Heart right ventricle (tissue), 16 donors: ENCODE measurements at regions not wholly inside any gene's neighbourhood (a gene's known extent, or its start where the extent isn't known, plus 50 kb on each side); places are given as distances from the start of the nearest gene placed in this dataset.

Source experiments
- ATAC-seq, 8 donors: fragments of 200-7000 bp; cut with Tn5 transposase; one replicate each; pipeline ENCODE4 v1.9.1; 2020; ENCODE audit warnings: mild to moderate bottlenecking in 8 of 8, moderate library complexity in 8 of 8, moderate number of reproducible peaks in 1 of 8
- DNase-seq, 2 donors: peaks; one replicate each; pipeline ENCODE4 v3.0.0-alpha.2; 2020
- H3K27ac ChIP-seq, 10 donors: fragments of 200-600 bp; sonication (generic) in 2 of 10; one replicate each; pipeline versions ENCODE4 v1.5.0 to v1.8.0; 2020 to 2022; ENCODE audit warnings: mild to moderate bottlenecking in 3 of 10
- H3K27me3 ChIP-seq, 7 donors: fragments of 200-600 bp; one replicate each; pipeline ENCODE4 v1.8.0; 2021 to 2022; ENCODE audit warnings: mild to moderate bottlenecking in 2 of 7
- H3K36me3 ChIP-seq, 9 donors: fragments of 200-600 bp; sonication (generic) in 1 of 9; one replicate each; pipeline versions ENCODE4 v1.5.0 to v1.8.0; 2020 to 2022; ENCODE audit warnings: mild to moderate bottlenecking in 2 of 9
- H3K4me1 ChIP-seq, 9 donors: fragments of 200-600 bp; sonication (generic) in 1 of 9; one replicate each; pipeline versions ENCODE4 v1.5.0 to v1.8.0; 2020 to 2022; ENCODE audit warnings: mild to moderate bottlenecking in 4 of 9
- H3K4me3 ChIP-seq, 10 donors: fragments of 200-600 bp; sonication (generic) in 2 of 10; one replicate each; pipeline versions ENCODE4 v1.5.0 to v1.8.0; 2020 to 2022; ENCODE audit warnings: mild to moderate bottlenecking in 7 of 10, moderate library complexity in 2 of 10
- H3K9me3 ChIP-seq, 11 donors: fragments of 200-600 bp in 10 of 11; sonication (generic) in 2 of 11; one replicate each; pipeline versions ENCODE4 v1.5.0 to v1.8.0; 2013 to 2022; ENCODE audit warnings: mild to moderate bottlenecking in 2 of 11, control low read depth in 1 of 11, moderate library complexity in 1 of 11
- WGBS, 2 donors: extraction: QIAGEN DNeasy Blood & Tissue Kit; methylation state at CpG; one replicate each; pipeline ENCODE4 v1.1.7; 2013; ENCODE audit warnings: inconsistent platforms in 1 of 2; 5-methylcytosine and 5-hydroxymethylcytosine counted together
- intact Hi-C, 10 donors: fragments of 100-400 bp; cut with DNase I; formaldehyde crosslinking; loops; one replicate each; pipeline versions ENCODE4 v1.11.1 to v1.14.2; 2022
- TF ChIP-seq, protein P1 (sequence below), 9 donors: fragments of 200-600 bp; sonication (generic) in 2 of 9; IDR thresholded peaks; one replicate each; pipeline versions ENCODE4 v1.5.0 to v1.8.0; 2021 to 2022; ENCODE audit warnings: antibody characterized with exemption in 9 of 9, mild to moderate bottlenecking in 5 of 9, moderate library complexity in 1 of 9
- donor health status: Arrhythmogenic right ventricular cardiomyopathy.
- donor health status: ischemic (EF 13 %, LVEDD 7.1; RV severe dilation, severe dysfunction).
- donor health status: healthy with polysubstance abuse.
- donor health status: DM: no; HTN: yes; CAD: no.
- donor health status: DM: no; HTN: no; CAD: no.
- donor health status: ischemic (EF 25% LVEDD 6.9; RV normal size, moderate dysfunction).
- donor health status: ischemic (EF 25% LVEDD 5.7; RV mildly dilated, moderate dysfunction).
- donor health status: healthy.
- donor health status: DM: yes; HTN: yes; CAD: no.
- donor health status: Ischemic cardiomyopathy.
- donor health status: ischemic (EF 35%, LVEDD 5.7; RV mildly dilated, moderate dysfunction).
- donor health status: nonischemic (EF 11% LVEDD 7.7; RV severe dilation, severe dysfunction).
- donor health status: DM: yes; HTN: yes; CAD: no.
- donor health status: PGD.
- donor health status: ischemic (EF 29% LVEDD 5.4; RV normal size, mild dysfunction).
- donor health status: nonischemic (EF 23%, LVEDD 6.1; RV moderate dilation, normal function).

DNA sequence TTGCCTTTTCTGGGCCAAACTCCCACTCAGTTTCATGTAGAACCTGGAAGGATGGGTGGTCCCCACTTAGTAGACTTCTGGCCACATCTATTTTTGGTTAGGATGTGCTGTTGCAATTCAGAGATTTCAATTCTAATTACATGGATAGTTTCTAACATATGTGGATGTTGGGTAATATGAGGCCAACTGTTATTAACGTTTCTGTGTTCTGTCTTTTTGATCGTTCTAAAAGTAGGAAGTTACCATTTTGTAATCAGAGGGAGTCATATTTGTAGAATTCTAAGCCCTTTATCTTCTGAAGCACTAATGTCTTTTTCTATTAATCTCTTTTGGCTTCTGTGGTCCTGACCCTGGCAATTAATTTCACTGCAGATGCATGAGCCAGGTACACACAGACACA lies 141.6 kb upstream of the SPEF2 start:
- 52 to 54% methylated on average over 2 of the region's 2 CpGs for WGBS, 2 donors
- no peak overlapping the region for H3K27ac ChIP-seq

DNA sequence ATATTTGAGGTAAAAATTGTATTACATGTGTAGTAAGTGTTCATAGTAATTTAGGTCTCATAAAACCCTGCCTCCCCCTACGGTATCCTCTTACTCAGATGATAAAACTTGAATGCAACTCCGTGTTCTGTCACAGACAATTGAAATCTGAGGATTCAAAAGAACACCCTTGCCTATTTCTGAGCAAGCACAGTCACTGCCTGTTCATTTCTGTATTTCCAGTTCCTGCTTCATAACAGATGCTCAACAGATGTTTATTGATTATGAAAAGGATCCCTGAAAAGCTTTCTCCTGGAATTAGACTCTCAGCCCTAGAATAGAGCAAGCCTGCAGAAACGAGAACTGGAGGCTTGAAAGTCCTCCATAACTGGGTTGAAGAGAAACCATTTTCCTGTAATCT lies 144.1 kb upstream of the SPEF2 start:
- no peaks in the 10 kb centered on the region for H3K27me3 ChIP-seq
- intact Hi-C loops: no loop called here
- DNase-seq (no peak), ATAC-seq (no peak)
- H3K36me3 ChIP-seq: no peaks in the 10 kb centered on the region
- no peak overlapping the region for H3K4me3 ChIP-seq
- H3K4me1 ChIP-seq: peaks cover 0 to 16% (median 0%) of the 10 kb centered on the region in 9 donors
- TF ChIP-seq, protein P1, sequence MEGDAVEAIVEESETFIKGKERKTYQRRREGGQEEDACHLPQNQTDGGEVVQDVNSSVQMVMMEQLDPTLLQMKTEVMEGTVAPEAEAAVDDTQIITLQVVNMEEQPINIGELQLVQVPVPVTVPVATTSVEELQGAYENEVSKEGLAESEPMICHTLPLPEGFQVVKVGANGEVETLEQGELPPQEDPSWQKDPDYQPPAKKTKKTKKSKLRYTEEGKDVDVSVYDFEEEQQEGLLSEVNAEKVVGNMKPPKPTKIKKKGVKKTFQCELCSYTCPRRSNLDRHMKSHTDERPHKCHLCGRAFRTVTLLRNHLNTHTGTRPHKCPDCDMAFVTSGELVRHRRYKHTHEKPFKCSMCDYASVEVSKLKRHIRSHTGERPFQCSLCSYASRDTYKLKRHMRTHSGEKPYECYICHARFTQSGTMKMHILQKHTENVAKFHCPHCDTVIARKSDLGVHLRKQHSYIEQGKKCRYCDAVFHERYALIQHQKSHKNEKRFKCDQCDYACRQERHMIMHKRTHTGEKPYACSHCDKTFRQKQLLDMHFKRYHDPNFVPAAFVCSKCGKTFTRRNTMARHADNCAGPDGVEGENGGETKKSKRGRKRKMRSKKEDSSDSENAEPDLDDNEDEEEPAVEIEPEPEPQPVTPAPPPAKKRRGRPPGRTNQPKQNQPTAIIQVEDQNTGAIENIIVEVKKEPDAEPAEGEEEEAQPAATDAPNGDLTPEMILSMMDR (IDR thresholded peaks at IDR 0.05): no peak
- no peak overlapping the region for H3K27ac ChIP-seq
- H3K9me3 ChIP-seq: no peaks in the 10 kb centered on the region
- WGBS, 2 donors: 80 to 82% methylated on average over 3 of the region's 3 CpGs

More for the DNA sequence above, 141.6 kb upstream of the SPEF2 start:
- intact Hi-C loops: no loop called here
- Histone ChIP-seq H3K36me3 (no peaks in the 10 kb centered on the region), H3K9me3 (no peaks in the 10 kb centered on the region), H3K4me3 (no peak overlapping the region), H3K4me1 (peaks cover 0 to 27% (median 0%) of the 10 kb centered on the region in 9 donors), H3K27me3 (no peaks in the 10 kb centered on the region)
- TF ChIP-seq, protein P1 (IDR thresholded peaks at IDR 0.05): no peak
- ATAC-seq (no peak), DNase-seq (no peak)

DNA sequence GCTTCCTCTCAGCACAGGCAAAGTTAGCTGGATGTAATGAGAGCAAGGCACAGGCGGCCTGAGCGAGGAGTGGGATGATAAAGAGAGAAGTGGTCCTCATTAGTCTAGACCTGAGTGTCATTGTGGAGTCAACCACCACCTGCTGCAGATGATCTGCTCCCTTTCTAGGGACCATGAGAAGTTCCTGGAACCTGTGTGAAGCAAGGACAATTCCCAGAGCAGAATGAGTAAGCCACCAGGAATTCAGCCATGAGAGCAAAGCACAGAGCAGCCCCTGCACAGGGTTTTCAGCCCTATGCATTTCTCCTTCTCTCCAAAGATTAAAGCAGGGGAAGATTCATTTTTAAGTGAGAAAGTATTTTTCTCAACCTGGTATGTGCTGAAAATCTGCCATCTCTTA lies 146.8 kb upstream of the SPEF2 start:
- H3K27ac ChIP-seq: no peak overlapping the region
- DNase-seq: no peak
- WGBS, 2 donors: 66 to 78% methylated on average over 2 of the region's 2 CpGs
- no peaks in the 10 kb centered on the region for H3K27me3 ChIP-seq
- no peak overlapping the region for H3K4me3 ChIP-seq
- H3K4me1 ChIP-seq: peaks cover 0 to 2% (median 0%) of the 10 kb centered on the region in 9 donors
- H3K36me3 ChIP-seq: no peaks in the 10 kb centered on the region
- no peak for ATAC-seq
- intact Hi-C loops: no loop called here
- no peaks in the 10 kb centered on the region for H3K9me3 ChIP-seq
- TF ChIP-seq, protein P1 (IDR thresholded peaks at IDR 0.05): no peak

DNA sequence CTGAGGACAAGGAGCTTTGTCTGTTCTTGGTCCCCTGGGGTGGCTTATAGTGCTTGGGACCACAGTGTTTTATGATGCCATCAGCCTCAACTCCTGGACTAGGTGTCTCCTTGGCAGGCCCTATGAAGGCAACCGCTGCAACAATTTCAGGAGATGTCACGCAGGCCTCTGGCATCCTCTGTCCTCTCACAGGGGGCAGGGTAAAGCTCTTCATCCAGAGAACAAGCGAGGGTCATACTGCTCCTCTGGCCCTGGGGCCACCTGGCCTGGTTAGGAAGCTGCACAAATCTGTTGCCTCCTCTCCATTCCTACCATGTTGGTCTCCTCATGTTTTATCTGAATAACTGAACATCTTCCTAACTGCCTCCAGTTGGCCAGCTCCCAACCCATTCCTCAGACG lies 148.9 kb upstream of the SPEF2 start:
- no peak overlapping the region for H3K4me3 ChIP-seq
- ATAC-seq (no peak), DNase-seq (no peak)
- H3K4me1 ChIP-seq: no peaks in the 10 kb centered on the region
- TF ChIP-seq, protein P1 (IDR thresholded peaks at IDR 0.05): no peak
- no peaks in the 10 kb centered on the region for H3K36me3 ChIP-seq
- intact Hi-C loops: no loop called here
- WGBS, 2 donors: 80 to 84% methylated on average over 4 of the region's 4 CpGs
- no peak overlapping the region for H3K27ac ChIP-seq
- H3K9me3 ChIP-seq: no peaks in the 10 kb centered on the region
- no peaks in the 10 kb centered on the region for H3K27me3 ChIP-seq

DNA sequence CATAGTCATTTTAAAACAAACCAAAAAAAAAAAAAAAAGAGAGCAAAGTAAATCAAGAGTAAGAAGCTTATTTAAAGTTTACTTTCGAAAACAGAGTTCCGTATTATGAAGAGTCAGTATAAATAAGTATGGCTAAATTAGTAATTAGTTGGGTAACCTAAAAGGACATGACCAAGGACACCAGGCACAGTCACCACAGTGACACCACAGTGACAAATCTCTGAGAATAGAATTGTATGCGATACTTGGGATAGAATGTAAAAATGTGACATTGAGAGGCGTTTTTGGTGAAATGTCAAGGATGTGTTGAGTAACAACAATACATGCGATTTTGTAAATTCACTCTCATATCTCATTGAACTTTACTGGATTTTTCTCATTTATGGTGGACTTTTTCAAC lies 150.9 kb upstream of the SPEF2 start:
- no peaks in the 10 kb centered on the region for H3K4me1 ChIP-seq
- no peaks in the 10 kb centered on the region for H3K27me3 ChIP-seq
- H3K27ac ChIP-seq: no peak overlapping the region
- intact Hi-C loops: no loop called here
- 94% methylated on average over 5 of the region's 5 CpGs for WGBS, 2 donors
- no peaks in the 10 kb centered on the region for H3K9me3 ChIP-seq
- TF ChIP-seq, protein P1 (IDR thresholded peaks at IDR 0.05): no peak
- ATAC-seq (no peak), DNase-seq (no peak)
- no peaks in the 10 kb centered on the region for H3K36me3 ChIP-seq
- no peak overlapping the region for H3K4me3 ChIP-seq
